HEK293 (cell line): ENCODE measurements at regions not wholly inside any gene's neighbourhood (a gene's known extent, or its start where the extent isn't known, plus 50 kb on each side); places are given as distances from the start of the nearest gene placed in this dataset.

ENCODE experiments used
- KLF1 ChIP-seq: fragments of 450-650 bp; formaldehyde crosslinking; IDR thresholded peaks from 2 replicates; pipeline ENCODE4 v1.5.1; 2016; ENCODE audit warnings: missing biosample characterization, missing genetic modification characterization
- ZNF639 ChIP-seq: fragments of 450-650 bp; formaldehyde crosslinking; IDR thresholded peaks from 2 replicates; pipeline ENCODE4 v1.5.1; 2016; ENCODE audit warnings: missing biosample characterization, missing genetic modification characterization
- TF ChIP-seq, protein P1 (sequence below): fragments of 450-650 bp; formaldehyde crosslinking; IDR thresholded peaks from 2 replicates; pipeline ENCODE4 v1.5.1; 2016; ENCODE audit warnings: missing biosample characterization, missing genetic modification characterization

DNA sequence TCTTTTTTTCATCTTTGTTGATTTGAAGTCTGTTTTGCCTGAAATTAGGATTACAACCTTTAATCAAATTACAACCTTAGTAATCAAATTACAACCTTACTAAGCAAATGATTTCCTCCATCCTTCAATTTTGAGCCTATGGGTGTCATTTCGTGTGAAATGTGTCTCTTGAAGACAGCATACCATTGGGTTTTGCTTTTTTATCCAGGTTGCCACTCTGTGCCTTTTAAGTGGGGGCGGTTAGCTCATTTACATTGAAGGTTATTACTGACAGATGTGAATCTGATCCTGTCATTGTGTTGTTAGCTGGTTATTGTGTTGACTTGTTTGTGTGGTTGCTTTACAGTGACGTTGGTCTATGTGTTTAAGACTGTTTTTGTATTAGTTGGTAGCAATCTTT is 74.8 kb upstream of the BCL9 start:
- TF ChIP-seq, protein P1, sequence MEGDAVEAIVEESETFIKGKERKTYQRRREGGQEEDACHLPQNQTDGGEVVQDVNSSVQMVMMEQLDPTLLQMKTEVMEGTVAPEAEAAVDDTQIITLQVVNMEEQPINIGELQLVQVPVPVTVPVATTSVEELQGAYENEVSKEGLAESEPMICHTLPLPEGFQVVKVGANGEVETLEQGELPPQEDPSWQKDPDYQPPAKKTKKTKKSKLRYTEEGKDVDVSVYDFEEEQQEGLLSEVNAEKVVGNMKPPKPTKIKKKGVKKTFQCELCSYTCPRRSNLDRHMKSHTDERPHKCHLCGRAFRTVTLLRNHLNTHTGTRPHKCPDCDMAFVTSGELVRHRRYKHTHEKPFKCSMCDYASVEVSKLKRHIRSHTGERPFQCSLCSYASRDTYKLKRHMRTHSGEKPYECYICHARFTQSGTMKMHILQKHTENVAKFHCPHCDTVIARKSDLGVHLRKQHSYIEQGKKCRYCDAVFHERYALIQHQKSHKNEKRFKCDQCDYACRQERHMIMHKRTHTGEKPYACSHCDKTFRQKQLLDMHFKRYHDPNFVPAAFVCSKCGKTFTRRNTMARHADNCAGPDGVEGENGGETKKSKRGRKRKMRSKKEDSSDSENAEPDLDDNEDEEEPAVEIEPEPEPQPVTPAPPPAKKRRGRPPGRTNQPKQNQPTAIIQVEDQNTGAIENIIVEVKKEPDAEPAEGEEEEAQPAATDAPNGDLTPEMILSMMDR (tag by site-specific recombination) = no peak
- no peak for TF ChIP-seq ZNF639 (tag by site-specific recombination)
- no peak for TF ChIP-seq KLF1
